ENCODE measurements at regions not wholly inside any gene's neighbourhood (a gene's known extent, or its start where the extent isn't known, plus 50 kb on each side); places are given as distances from the start of the nearest gene placed in this dataset.

DNA sequence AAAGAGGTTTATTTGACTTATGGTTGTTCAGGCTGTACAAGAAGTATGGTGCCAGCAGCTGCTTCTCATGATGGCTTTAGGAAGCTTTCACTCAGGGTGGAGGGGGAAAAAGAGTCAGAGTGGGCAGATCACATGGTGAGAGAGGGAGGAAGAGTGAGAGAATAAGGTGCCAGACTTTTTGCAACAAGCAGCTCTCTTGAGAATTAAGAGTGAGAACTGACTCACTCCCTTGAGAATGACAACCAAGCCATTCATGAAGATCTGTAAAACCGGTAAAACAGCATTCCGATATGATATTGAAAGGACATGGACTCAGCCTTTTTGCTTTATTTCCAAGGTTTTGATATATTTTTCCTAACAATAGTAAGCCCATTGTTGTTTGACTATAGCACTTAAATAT is 501.2 kb downstream of the GALC start:
- TF ChIP-seq FOXK1 (CRISPR knock-in tag; IDR thresholded peaks at IDR 0.05; ENCODE audit: borderline replicate concordance, low read depth) = no peak
- TF ChIP-seq EZH2 (conservative IDR thresholded peaks at IDR 0.05; ENCODE audit: low read depth, low read length) = no peak
- no peak for TF ChIP-seq BRF2 (CRISPR knock-in tag; IDR thresholded peaks at IDR 0.05)
- TF ChIP-seq ZNF350 (CRISPR knock-in tag; IDR thresholded peaks at IDR 0.05; ENCODE audit: borderline replicate concordance, low read depth) = no peak
- no peak for TF ChIP-seq NFATC3 (CRISPR knock-in tag; IDR thresholded peaks at IDR 0.05)
